GM23338 (cell line): ENCODE measurements at regions not wholly inside any gene's neighbourhood (a gene's known extent, or its start where the extent isn't known, plus 50 kb on each side); places are given as distances from the start of the nearest gene placed in this dataset.

Experiments
- CTCF ChIP-seq, 2 experiments: fragments of 200-600 bp in 1 of 2; sonication (generic) in 1 of 2; conservative IDR thresholded peaks; 2 replicates each; pipeline versions ENCODE4 v1.5.1 to v1.6.1; 2016 to 2017; ENCODE audit warnings: antibody characterized with exemption in 2 of 2, low read depth in 2 of 2, mild to moderate bottlenecking in 2 of 2, moderate library complexity in 1 of 2
- EZH2 ChIP-seq: fragments of 200-600 bp; sonication (generic); IDR thresholded peaks from one replicate; pipeline ENCODE4 v1.8.0; 2017; ENCODE audit warnings: antibody characterized with exemption, mild to moderate bottlenecking, low read depth; ENCODE audit not compliant: unreplicated experiment
- POLR2AphosphoS5 ChIP-seq: IDR thresholded peaks from 2 replicates; pipeline ENCODE4 v1.6.1; 2016; ENCODE audit warnings: antibody characterized with exemption, low read depth
- REST ChIP-seq: IDR thresholded peaks from one replicate; pipeline ENCODE4 v1.6.1; 2018; ENCODE audit warnings: antibody characterized with exemption; ENCODE audit not compliant: unreplicated experiment

- TF ChIP-seq CTCF (conservative IDR thresholded peaks at IDR 0.05; ENCODE audit: low read depth in 2 of 2) (no peak), REST (no peak), EZH2 (no peak), POLR2AphosphoS5 (no peak)
Measured at GRCh38 chr3:181932039-181932438, 220.3 kb downstream of the SOX2 start.
